Neural cell (in vitro differentiated cells): ENCODE measurements at regions not wholly inside any gene's neighbourhood (a gene's known extent, or its start where the extent isn't known, plus 50 kb on each side); places are given as distances from the start of the nearest gene placed in this dataset.

Source experiments
- H2AFZ ChIP-seq: fragments of 200-600, 300-800 bp; sonication (generic), shearing (Covaris generic); 2 replicates; pipeline ENCODE4 v1.6.0; 2014; ENCODE audit warnings: low read depth, mild to moderate bottlenecking, antibody characterized with exemption, low read length, moderate library complexity
- H3F3A ChIP-seq: fragments of 200-600 bp; shearing (Covaris generic); 2 replicates; pipeline ENCODE4 v1.6.1; 2016; ENCODE audit warnings: mild to moderate bottlenecking, moderate library complexity, mixed read lengths, antibody characterized with exemption, low read length; ENCODE audit not compliant: insufficient read depth, poor library complexity, severe bottlenecking
- H3K27ac ChIP-seq: fragments of 200-600, 300-800 bp; sonication (generic), shearing (Covaris generic); 2 replicates; pipeline ENCODE4 v1.5.1; 2014; ENCODE audit warnings: mild to moderate bottlenecking, low read length, moderate library complexity
- H3K27me3 ChIP-seq: fragments of 300-800, 200-600 bp; sonication (generic), shearing (Covaris generic); 2 replicates; pipeline ENCODE4 v1.6.0; 2014; ENCODE audit warnings: mild to moderate bottlenecking, low read depth, low read length, moderate library complexity; ENCODE audit not compliant: insufficient read depth
- H3K36me3 ChIP-seq: fragments of 300-800, 200-600 bp; sonication (generic), shearing (Covaris generic); 2 replicates; pipeline ENCODE4 v1.5.1; 2014; ENCODE audit warnings: mild to moderate bottlenecking, antibody characterized with exemption, low read length, moderate library complexity; ENCODE audit not compliant: insufficient read depth
- H3K4me2 ChIP-seq: fragments of 300-800, 200-600 bp; sonication (generic), shearing (Covaris generic); 2 replicates; pipeline ENCODE4 v1.6.0; 2014; ENCODE audit warnings: mild to moderate bottlenecking, low read length
- H3K4me3 ChIP-seq: fragments of 300-800, 200-600 bp; sonication (generic), shearing (Covaris generic); 2 replicates; pipeline ENCODE4 v1.5.1; 2014; ENCODE audit warnings: mild to moderate bottlenecking, low read length, moderate library complexity
- H3K79me2 ChIP-seq: fragments of 200-600 bp; shearing (Covaris generic); replicated peaks from 2 replicates; pipeline ENCODE4 v1.6.0; 2014; ENCODE audit warnings: mild to moderate bottlenecking, low read length, moderate library complexity; ENCODE audit not compliant: insufficient read depth
- H3K9ac ChIP-seq: fragments of 300-800, 200-600 bp; sonication (generic), shearing (Covaris generic); 2 replicates; pipeline ENCODE4 v1.6.1; 2016; ENCODE audit warnings: mild to moderate bottlenecking, low read length, mixed read lengths
- H3K9me2 ChIP-seq: fragments of 200-600 bp; shearing (Covaris generic); 2 replicates; pipeline ENCODE4 v1.6.1; 2016; ENCODE audit warnings: mild to moderate bottlenecking, low read length, mixed read lengths; ENCODE audit not compliant: insufficient read depth
- H3K9me3 ChIP-seq: fragments of 200-600, 300-800 bp; sonication (generic), shearing (Covaris generic); 2 replicates; pipeline ENCODE4 v1.6.1; 2016; ENCODE audit warnings: mild to moderate bottlenecking, mixed run types, low read length, moderate library complexity, mixed read lengths
- H4K20me1 ChIP-seq: fragments of 200-600 bp; shearing (Covaris generic); 2 replicates; pipeline ENCODE4 v1.6.1; 2016; ENCODE audit warnings: mild to moderate bottlenecking, mixed run types; ENCODE audit not compliant: insufficient read depth
- EP300 ChIP-seq: fragments of 450-650 bp; conservative IDR thresholded peaks from 2 replicates; pipeline ENCODE4 v1.6.1; 2014; ENCODE audit warnings: antibody characterized with exemption, mild to moderate bottlenecking, moderate library complexity; ENCODE audit not compliant: poor library complexity, severe bottlenecking
- EZH2 ChIP-seq: fragments of 200-600, 300-800 bp; shearing (Covaris generic), sonication (generic); IDR thresholded peaks from 2 replicates; pipeline ENCODE4 v1.6.1; 2014; ENCODE audit warnings: antibody characterized with exemption, low read length, borderline replicate concordance, mild to moderate bottlenecking; ENCODE audit not compliant: insufficient read depth, poor library complexity, severe bottlenecking
- MXI1 ChIP-seq: fragments of 450-650 bp; conservative IDR thresholded peaks from 2 replicates; pipeline ENCODE4 v1.6.1; 2014; ENCODE audit warnings: antibody characterized with exemption, mild to moderate bottlenecking; ENCODE audit not compliant: poor library complexity, severe bottlenecking
- POLR2AphosphoS5 ChIP-seq: IDR thresholded peaks from 2 replicates; pipeline ENCODE4 v1.6.1; 2012
- RAD21 ChIP-seq: fragments of 450-650 bp; conservative IDR thresholded peaks from 2 replicates; pipeline ENCODE4 v1.6.1; 2014; ENCODE audit warnings: antibody characterized with exemption, mild to moderate bottlenecking, moderate library complexity
- SMC3 ChIP-seq: fragments of 450-650 bp; conservative IDR thresholded peaks from 2 replicates; pipeline ENCODE4 v1.6.1; 2014; ENCODE audit warnings: antibody characterized with exemption, mild to moderate bottlenecking, moderate library complexity; ENCODE audit not compliant: poor library complexity
- TAF1 ChIP-seq: IDR thresholded peaks from 2 replicates; pipeline ENCODE4 v1.6.1; 2012; ENCODE audit warnings: low read depth
- TF ChIP-seq, protein P1 (sequence below): IDR thresholded peaks from 2 replicates; pipeline ENCODE4 v1.6.1; 2012; ENCODE audit warnings: borderline replicate concordance
- TF ChIP-seq, protein P2 (sequence below): fragments of 450-650 bp; IDR thresholded peaks from 2 replicates; pipeline ENCODE4 v1.5.1; 2014; ENCODE audit warnings: antibody characterized with exemption, mild to moderate bottlenecking, moderate library complexity; ENCODE audit not compliant: poor library complexity, severe bottlenecking

GRCh38 chr7:41754046-41754445 is 51.2 kb upstream of the INHBA start:
- no peak overlapping the region for H2AFZ ChIP-seq
- H3K36me3 ChIP-seq = no peaks in the 10 kb centered on the region
- H3K4me3 ChIP-seq = no peak overlapping the region
- H3K9me2 ChIP-seq = no peaks in the 10 kb centered on the region
- H3K4me2 ChIP-seq = no peak overlapping the region
- no peaks in the 10 kb centered on the region for H3K79me2 ChIP-seq
- H4K20me1 ChIP-seq = no peaks in the 10 kb centered on the region
- no peak for TF ChIP-seq MXI1
- TF ChIP-seq POLR2AphosphoS5 = no peak
- no peak for TF ChIP-seq EZH2
- no peak for TF ChIP-seq SMC3
- TF ChIP-seq, protein P1, sequence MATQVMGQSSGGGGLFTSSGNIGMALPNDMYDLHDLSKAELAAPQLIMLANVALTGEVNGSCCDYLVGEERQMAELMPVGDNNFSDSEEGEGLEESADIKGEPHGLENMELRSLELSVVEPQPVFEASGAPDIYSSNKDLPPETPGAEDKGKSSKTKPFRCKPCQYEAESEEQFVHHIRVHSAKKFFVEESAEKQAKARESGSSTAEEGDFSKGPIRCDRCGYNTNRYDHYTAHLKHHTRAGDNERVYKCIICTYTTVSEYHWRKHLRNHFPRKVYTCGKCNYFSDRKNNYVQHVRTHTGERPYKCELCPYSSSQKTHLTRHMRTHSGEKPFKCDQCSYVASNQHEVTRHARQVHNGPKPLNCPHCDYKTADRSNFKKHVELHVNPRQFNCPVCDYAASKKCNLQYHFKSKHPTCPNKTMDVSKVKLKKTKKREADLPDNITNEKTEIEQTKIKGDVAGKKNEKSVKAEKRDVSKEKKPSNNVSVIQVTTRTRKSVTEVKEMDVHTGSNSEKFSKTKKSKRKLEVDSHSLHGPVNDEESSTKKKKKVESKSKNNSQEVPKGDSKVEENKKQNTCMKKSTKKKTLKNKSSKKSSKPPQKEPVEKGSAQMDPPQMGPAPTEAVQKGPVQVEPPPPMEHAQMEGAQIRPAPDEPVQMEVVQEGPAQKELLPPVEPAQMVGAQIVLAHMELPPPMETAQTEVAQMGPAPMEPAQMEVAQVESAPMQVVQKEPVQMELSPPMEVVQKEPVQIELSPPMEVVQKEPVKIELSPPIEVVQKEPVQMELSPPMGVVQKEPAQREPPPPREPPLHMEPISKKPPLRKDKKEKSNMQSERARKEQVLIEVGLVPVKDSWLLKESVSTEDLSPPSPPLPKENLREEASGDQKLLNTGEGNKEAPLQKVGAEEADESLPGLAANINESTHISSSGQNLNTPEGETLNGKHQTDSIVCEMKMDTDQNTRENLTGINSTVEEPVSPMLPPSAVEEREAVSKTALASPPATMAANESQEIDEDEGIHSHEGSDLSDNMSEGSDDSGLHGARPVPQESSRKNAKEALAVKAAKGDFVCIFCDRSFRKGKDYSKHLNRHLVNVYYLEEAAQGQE = no peak
- TF ChIP-seq, protein P2, sequence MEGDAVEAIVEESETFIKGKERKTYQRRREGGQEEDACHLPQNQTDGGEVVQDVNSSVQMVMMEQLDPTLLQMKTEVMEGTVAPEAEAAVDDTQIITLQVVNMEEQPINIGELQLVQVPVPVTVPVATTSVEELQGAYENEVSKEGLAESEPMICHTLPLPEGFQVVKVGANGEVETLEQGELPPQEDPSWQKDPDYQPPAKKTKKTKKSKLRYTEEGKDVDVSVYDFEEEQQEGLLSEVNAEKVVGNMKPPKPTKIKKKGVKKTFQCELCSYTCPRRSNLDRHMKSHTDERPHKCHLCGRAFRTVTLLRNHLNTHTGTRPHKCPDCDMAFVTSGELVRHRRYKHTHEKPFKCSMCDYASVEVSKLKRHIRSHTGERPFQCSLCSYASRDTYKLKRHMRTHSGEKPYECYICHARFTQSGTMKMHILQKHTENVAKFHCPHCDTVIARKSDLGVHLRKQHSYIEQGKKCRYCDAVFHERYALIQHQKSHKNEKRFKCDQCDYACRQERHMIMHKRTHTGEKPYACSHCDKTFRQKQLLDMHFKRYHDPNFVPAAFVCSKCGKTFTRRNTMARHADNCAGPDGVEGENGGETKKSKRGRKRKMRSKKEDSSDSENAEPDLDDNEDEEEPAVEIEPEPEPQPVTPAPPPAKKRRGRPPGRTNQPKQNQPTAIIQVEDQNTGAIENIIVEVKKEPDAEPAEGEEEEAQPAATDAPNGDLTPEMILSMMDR = no peak
- TF ChIP-seq RAD21 = no peak
- no peak for TF ChIP-seq EP300
- TF ChIP-seq TAF1 = no peak
- H3K9me3 ChIP-seq = no peaks in the 10 kb centered on the region
- no peak overlapping the region for H3K27ac ChIP-seq
- H3K27me3 ChIP-seq = no peaks in the 10 kb centered on the region
- no peaks in the 10 kb centered on the region for H3F3A ChIP-seq
- H3K9ac ChIP-seq = no peak overlapping the region
